ENCODE measurements at regions not wholly inside any gene's neighbourhood (a gene's known extent, or its start where the extent isn't known, plus 50 kb on each side); places are given as distances from the start of the nearest gene placed in this dataset.

GRCh38 chr20:56072165-56072564 lies 66.8 kb upstream of the CBLN4 start:
- H3K27me3 ChIP-seq (ENCODE audit: insufficient read depth): no peaks in the 10 kb centered on the region
- no peak for DNase-seq
- no peaks in the 10 kb centered on the region for H4K20me1 ChIP-seq (ENCODE audit: insufficient read depth)

More at GRCh38 chr20:56072165-56072564, 66.8 kb upstream of the CBLN4 start:
- Histone ChIP-seq H3K9me3 (no peaks in the 10 kb centered on the region), H3F3A (replicated peaks; ENCODE audit: insufficient read depth) (no peaks in the 10 kb centered on the region), H3K27ac (ENCODE audit: low read depth in 2 of 2, low read length in 1 of 2) (no peak overlapping the region), H3K4me1 (ENCODE audit: control insufficient read depth in 1 of 2, insufficient read depth in 2 of 2, low read depth in 1 of 2, low read length in 1 of 2) (no peaks in the 10 kb centered on the region), H2AFZ (ENCODE audit: low read depth) (no peak overlapping the region), H3K9me2 (no peaks in the 10 kb centered on the region), H3K4me2 (no peak overlapping the region), H3K79me2 (ENCODE audit: insufficient read depth) (no peaks in the 10 kb centered on the region; the same call in 1 of the 2 replicates), H3K9ac (no peak overlapping the region), H3K4me3 (ENCODE audit: low read depth in 2 of 2, low read length in 1 of 2) (no peak overlapping the region), H3K36me3 (replicated peaks in 1 of 2; ENCODE audit: control insufficient read depth in 1 of 2, insufficient read depth in 2 of 2, low read length in 1 of 2) (no peaks in the 10 kb centered on the region)
- POLR2A ChIA-PET: no interaction called here
- CTCF ChIA-PET: interaction anchor here (1.5 kb wide), 1 partner anchor 23 kb away, joined by 3 read pairs; no protein-coding TSS in a partner anchor
- 9% methylated on average over 1 of the region's 1 CpG for WGBS (ENCODE audit: low lambda C conversion rate)
- TF ChIP-seq NFIC (IDR thresholded peaks at IDR 0.05; ENCODE audit: borderline replicate concordance): no peak
- no peak for TF ChIP-seq YY1 (IDR thresholded peaks at IDR 0.05; ENCODE audit: low read depth)
- no peak for TF ChIP-seq FOSL2 (IDR thresholded peaks at IDR 0.05; ENCODE audit: borderline replicate concordance, low read depth)
- no peak for TF ChIP-seq MEF2A (IDR thresholded peaks at IDR 0.05; ENCODE audit: borderline replicate concordance, low read depth)
- no peak for TF ChIP-seq PBX3 (IDR thresholded peaks at IDR 0.05)
- TF ChIP-seq REST (IDR thresholded peaks at IDR 0.05; ENCODE audit: low read depth, low read length): no peak
- TF ChIP-seq IRF3 (IDR thresholded peaks at IDR 0.05; ENCODE audit: low read depth, low read length): no peak
- TF ChIP-seq MAX (IDR thresholded peaks at IDR 0.05; ENCODE audit: low read depth): no peak
- no peak for TF ChIP-seq SIN3A (IDR thresholded peaks at IDR 0.05; ENCODE audit: borderline replicate concordance, low read depth, low read length)
- TF ChIP-seq ZBTB33 (IDR thresholded peaks at IDR 0.05; ENCODE audit: borderline replicate concordance, low read depth): no peak

Data from SK-N-SH (cell line).